ENCODE measurements at regions not wholly inside any gene's neighbourhood (a gene's known extent, or its start where the extent isn't known, plus 50 kb on each side); places are given as distances from the start of the nearest gene placed in this dataset.

- no peak overlapping the region for H3K4me2 ChIP-seq (ENCODE audit: low read length)
- RAD21 ChIA-PET (ENCODE audit: low non-redundant PET in 1 of 2, low total read pairs in 2 of 2, uncharacterized antibody in 2 of 2, unreplicated experiment in 2 of 2), result no interaction called here
- no peaks in the 10 kb centered on the region for H3K4me1 ChIP-seq (ENCODE audit: control insufficient read depth in 1 of 2, insufficient read depth in 2 of 2, low read length in 2 of 2)
- DNase-seq (ENCODE audit: low read depth, low spot score), result no peak
- no peak overlapping the region for H3K27ac ChIP-seq (ENCODE audit: low read depth, low read length)
- H3K27me3 ChIP-seq (ENCODE audit: insufficient read depth, low read length), result peaks cover 14% of the 10 kb centered on the region
- CTCF ChIA-PET, result no interaction called here
- H4K20me1 ChIP-seq (ENCODE audit: insufficient read depth), result no peaks in the 10 kb centered on the region
- H3K9me2 ChIP-seq (ENCODE audit: insufficient read depth), result no peaks in the 10 kb centered on the region
- no peak overlapping the region for H3K9ac ChIP-seq (ENCODE audit: low read length)
- intact Hi-C loops (cut with micrococcal nuclease), result no loop called here
- H3K36me3 ChIP-seq (ENCODE audit: control insufficient read depth in 1 of 2, insufficient read depth in 2 of 2, low read length in 2 of 2), result no peaks in the 10 kb centered on the region
- no peak overlapping the region for H3K4me3 ChIP-seq (replicated peaks in 1 of 2; ENCODE audit: low read depth in 1 of 2, low read length in 2 of 2)
- POLR2A ChIA-PET, result no interaction called here
- no peak for ATAC-seq
- BruUV-seq (replicated peaks), result no TSS peak
- H2AFZ ChIP-seq (ENCODE audit: low read depth, low read length, poor library complexity, severe bottlenecking), result no peak overlapping the region
- TF ChIP-seq ELF1 (IDR thresholded peaks at IDR 0.05; ENCODE audit: borderline replicate concordance, low read depth), result no peak
- no peak for TF ChIP-seq ATF3 (IDR thresholded peaks at IDR 0.05)
- no peak for TF ChIP-seq EZH2 (IDR thresholded peaks at IDR 0.05)
- no peaks in the 10 kb centered on the region for H3K9me3 ChIP-seq (ENCODE audit: control insufficient read depth in 1 of 2, insufficient read depth in 1 of 2, low read depth in 1 of 2, low read length in 2 of 2)
- H3K79me2 ChIP-seq (ENCODE audit: insufficient read depth, low read length), result no peaks in the 10 kb centered on the region
Measured at GRCh38 chr5:114989512-114989911, 180.2 kb downstream of the TRIM36 start.

- ChIA-PET CTCF (no interaction called here), RAD21 (ENCODE audit: low non-redundant PET in 1 of 2, low total read pairs in 2 of 2, uncharacterized antibody in 2 of 2, unreplicated experiment in 2 of 2) (no interaction called here), POLR2A (no interaction called here)
- Histone ChIP-seq H3K9me2 (ENCODE audit: insufficient read depth) (no peaks in the 10 kb centered on the region), H3K4me2 (ENCODE audit: low read length) (no peak overlapping the region), H3K36me3 (ENCODE audit: control insufficient read depth in 1 of 2, insufficient read depth in 2 of 2, low read length in 2 of 2) (no peaks in the 10 kb centered on the region), H3K4me3 (replicated peaks in 1 of 2; ENCODE audit: low read depth in 1 of 2, low read length in 2 of 2) (no peak overlapping the region), H3K9ac (ENCODE audit: low read length) (no peak overlapping the region), H4K20me1 (ENCODE audit: insufficient read depth) (no peaks in the 10 kb centered on the region), H2AFZ (ENCODE audit: low read depth, low read length, poor library complexity, severe bottlenecking) (no peak overlapping the region), H3K79me2 (ENCODE audit: insufficient read depth, low read length) (no peaks in the 10 kb centered on the region), H3K27me3 (ENCODE audit: insufficient read depth, low read length) (peaks cover 14% of the 10 kb centered on the region), H3K4me1 (ENCODE audit: control insufficient read depth in 1 of 2, insufficient read depth in 2 of 2, low read length in 2 of 2) (no peaks in the 10 kb centered on the region), H3K27ac (ENCODE audit: low read depth, low read length) (no peak overlapping the region), H3K9me3 (ENCODE audit: control insufficient read depth in 1 of 2, insufficient read depth in 1 of 2, low read depth in 1 of 2, low read length in 2 of 2) (no peaks in the 10 kb centered on the region)
- DNase-seq (ENCODE audit: low read depth, low spot score), result no peak
- intact Hi-C loops (cut with micrococcal nuclease), result no loop called here
- no peak for ATAC-seq
- BruUV-seq (replicated peaks), result no TSS peak
- TF ChIP-seq ZBTB33 (IDR thresholded peaks at IDR 0.05; ENCODE audit: extremely low read depth, insufficient replicate concordance, low read length) (no peak), POLR2A (IDR thresholded peaks at IDR 0.05; ENCODE audit: borderline replicate concordance, extremely low read depth, insufficient read depth, insufficient read length) (no peak), JUND (IDR thresholded peaks at IDR 0.05) (no peak), SIN3A (IDR thresholded peaks at IDR 0.05; ENCODE audit: low read depth) (no peak), MAX (IDR thresholded peaks at IDR 0.05) (no peak), CBX3 (IDR thresholded peaks at IDR 0.05; ENCODE audit: low read depth) (no peak), POLR2AphosphoS5 (IDR thresholded peaks at IDR 0.05; ENCODE audit: low read depth, low read length) (no peak), YY1 (IDR thresholded peaks at IDR 0.05; ENCODE audit: extremely low read depth, insufficient replicate concordance, low read depth, low read length) (no peak), SP1 (IDR thresholded peaks at IDR 0.05; ENCODE audit: low read depth) (no peak), RAD21 (IDR thresholded peaks at IDR 0.05; ENCODE audit: low read depth) (no peak), EZH2phosphoT487 (IDR thresholded peaks at IDR 0.05; ENCODE audit: borderline replicate concordance) (no peak)
Measured at GRCh38 chr5:114988096-114988495, 181.6 kb downstream of the TRIM36 start.
